HG03439 (cell line): ENCODE measurements at regions not wholly inside any gene's neighbourhood (a gene's known extent, or its start where the extent isn't known, plus 50 kb on each side); places are given as distances from the start of the nearest gene placed in this dataset.
"Not testable (repeated sequence)": the region's sequence is repeated elsewhere in the genome, so short reads cannot be mapped to it uniquely, and the experiment has no call there.

Experiments
- ATAC-seq: cut with Tn5 transposase; IDR thresholded peaks from one replicate; pipeline ENCODE4 v1.9.1; 2021; ENCODE audit warnings: mild to moderate bottlenecking, moderate library complexity; ENCODE audit not compliant: unreplicated experiment

- no peak for ATAC-seq
These were observed 197.1 kb upstream of the C2CD4B start for GRCh38 chr15:62362144-62362543.

- ATAC-seq: no peak
These were observed 197.5 kb upstream of the C2CD4B start for GRCh38 chr15:62362608-62363007.

DNA sequence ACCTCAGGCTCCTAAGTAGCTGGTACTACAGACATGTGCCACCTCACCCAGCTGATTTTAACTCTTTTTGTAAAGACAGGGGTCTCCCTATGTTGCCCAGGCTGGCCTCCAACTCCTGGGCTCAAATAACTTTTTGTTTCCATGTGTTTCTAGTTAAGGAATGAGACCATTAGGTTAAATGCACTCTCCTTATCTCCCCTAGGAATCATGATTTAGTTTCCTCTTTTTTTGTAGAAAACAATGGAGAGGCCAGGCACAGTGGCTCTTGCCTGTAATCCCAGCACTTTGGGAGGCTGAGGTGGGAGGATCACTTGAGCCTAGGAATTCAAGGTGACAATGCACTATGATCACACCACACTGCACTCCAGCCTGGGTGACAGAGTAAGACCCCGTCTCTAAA, 198.8 kb upstream of the C2CD4B start:
- no peak for ATAC-seq

DNA sequence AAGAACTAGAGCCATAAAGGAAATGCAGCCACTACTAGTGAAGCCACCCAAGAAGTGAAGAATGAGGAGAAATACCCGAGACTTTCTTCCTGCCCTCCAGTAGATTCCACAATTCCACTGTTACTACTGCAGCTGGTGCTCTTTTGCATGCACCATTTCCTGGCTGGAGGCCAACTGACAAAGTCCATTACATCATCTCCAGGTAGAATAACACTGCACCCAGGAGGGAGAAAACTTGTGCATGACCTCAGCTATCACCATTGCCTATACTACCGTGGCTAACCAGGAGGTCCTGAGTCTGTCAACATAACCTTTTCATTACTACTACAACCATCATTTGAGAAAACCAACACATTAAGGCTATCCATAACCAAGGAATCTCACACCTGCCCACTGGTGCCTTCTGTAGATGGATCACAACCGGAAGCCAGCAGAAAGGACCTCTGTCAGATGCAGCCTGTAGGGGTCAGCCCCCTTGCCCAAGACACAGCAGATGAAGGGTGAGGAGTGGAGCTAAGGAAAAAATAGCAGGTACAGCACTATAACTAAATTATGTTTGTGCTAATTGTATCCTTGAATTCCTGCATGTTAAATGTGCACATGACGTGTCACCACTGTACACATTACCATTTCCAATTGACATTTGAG, 200.8 kb upstream of the C2CD4B start:
- ATAC-seq: no peak

- no peak for ATAC-seq
These were observed 204.4 kb upstream of the C2CD4B start for GRCh38 chr15:62369454-62369853.

DNA sequence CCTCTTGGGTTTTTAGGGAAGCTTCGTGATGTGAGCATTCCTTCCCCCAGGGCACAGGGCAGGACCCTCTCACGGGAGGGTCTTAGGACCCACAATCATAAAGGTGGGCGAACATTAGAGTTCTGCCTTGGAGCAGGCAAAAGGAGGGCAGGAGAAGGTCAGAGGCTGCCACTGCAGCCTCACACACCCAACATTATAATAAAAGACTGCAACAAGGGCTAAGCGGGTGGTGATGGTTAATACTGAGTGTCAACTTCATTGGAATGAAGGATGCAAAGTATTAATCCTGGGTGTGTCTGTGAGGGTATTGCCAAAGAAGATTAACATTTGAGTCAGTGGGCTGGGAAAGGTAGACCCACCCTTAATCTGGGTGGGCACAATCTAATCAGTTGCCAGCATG, 206.6 kb upstream of the C2CD4B start:
- ATAC-seq: not testable (repeated sequence)

- no peak for ATAC-seq
These were observed 212.8 kb upstream of the C2CD4B start for GRCh38 chr15:62377736-62378480.

GRCh38 chr15:62378772-62379498, 213.8 kb upstream of the C2CD4B start:
- ATAC-seq: no peak

GRCh38 chr15:62380011-62380410, 214.9 kb upstream of the C2CD4B start:
- ATAC-seq: no peak

DNA sequence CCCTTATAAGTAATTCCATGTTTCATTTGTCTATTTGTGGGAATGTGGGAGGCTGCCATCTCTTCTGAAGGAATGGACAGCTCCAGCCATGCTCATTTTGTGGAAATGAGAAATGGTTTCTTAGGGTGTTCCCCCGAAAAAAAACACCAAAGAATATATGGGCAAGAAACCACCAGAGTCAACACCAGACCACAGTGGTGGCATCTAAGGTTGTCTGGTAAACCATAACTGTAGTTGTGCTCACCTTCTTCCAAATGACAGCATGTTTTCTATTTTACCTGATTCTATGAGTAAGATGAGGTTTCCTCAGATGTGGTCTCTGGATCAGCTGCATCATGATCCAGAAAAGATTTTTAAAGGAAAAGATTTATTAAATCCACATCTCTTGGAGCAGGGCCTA, 217.0 kb upstream of the C2CD4B start:
- ATAC-seq: no peak

GRCh38 chr15:62389885-62390790, 225.1 kb upstream of the C2CD4B start, which contains the start of gene TLN2:
Gene TLN2 (plus strand): TSS chr15:62390550.
- peak; percentile 88 for ATAC-seq

DNA sequence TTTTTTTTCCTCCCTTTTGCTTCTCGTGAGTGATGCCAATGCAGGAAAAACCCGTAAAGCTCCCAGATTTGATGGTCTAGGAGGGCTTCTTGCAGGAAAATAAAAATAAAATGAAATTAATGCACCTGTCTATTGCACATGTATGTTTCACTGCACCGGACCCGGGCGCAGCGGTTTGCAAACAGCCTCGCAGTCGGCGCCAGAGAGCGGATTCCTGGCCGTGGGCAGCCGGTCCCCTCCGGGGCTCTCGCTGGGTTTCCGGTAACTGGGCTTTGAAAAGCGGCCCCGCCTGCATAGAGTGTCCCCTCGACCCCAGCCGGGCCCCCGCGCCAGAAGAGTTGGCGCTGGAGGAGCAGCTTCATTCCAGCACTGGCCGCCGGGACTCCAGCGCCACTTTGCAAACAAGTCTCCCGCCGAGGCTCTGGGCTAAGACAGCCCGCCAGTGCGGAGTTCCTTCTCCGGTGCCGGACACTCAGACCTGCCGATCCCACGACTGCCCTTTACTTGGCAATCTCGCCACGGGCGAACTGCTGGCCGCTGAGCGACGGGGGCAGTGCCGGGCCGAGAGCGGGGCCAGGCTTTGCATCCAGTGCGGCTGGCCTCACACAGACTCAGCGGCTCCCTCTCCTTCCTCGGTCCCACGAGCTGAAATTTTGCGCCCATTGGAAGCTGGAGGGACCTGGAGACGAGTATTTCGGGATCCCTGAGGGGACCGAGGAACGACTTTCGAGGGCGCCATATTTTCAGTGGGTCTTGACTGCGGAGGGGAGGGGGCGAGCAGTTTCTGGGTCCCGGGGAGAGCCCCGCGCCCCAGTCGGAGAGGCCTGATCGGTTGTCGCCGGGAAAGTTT, 225.9 kb upstream of the C2CD4B start:
- no peak for ATAC-seq

- ATAC-seq: no peak
These were observed 226.7 kb upstream of the C2CD4B start for GRCh38 chr15:62391641-62392262.

- no peak for ATAC-seq
These were observed 227.3 kb upstream of the C2CD4B start for GRCh38 chr15:62392376-62392775.

DNA sequence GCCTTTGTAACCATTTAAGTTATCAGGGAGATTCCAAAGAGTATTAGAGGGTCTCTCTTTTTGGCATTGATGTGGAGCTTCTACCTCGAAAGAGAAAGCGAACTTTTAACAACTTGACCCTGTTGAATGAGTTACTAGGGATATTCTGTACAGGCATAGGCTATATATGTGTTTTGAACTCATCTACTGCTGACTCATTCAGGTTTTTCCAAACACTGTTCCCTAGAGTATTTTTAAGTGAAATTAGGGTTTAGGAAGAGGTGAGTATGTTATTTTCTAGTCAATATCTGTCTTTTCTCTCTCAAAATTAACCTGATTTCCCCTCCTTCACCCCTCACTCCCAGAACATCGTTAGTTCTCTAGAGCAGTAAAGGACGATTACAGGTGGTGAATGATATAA, 228.1 kb upstream of the C2CD4B start:
- ATAC-seq: no peak

DNA sequence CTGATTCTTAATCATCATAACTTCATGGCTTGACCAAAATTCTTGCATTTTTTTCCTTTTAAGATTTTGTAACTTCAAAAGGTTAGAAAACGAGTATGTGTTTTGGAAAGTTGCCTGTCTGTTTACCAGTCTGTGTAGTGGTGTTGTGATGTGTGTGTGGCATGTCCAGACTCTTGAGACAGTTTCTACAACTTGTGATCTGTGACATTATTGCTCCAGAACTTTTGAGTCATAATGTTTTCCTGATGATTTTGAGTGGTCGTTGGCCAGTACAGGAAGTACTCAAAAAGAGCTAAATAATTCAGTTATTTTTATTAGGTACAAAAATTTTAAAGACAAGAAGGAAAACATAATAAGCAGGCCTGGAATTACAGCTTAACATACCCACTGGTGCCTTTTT, 229.0 kb upstream of the C2CD4B start:
- no peak for ATAC-seq

- ATAC-seq: no peak
These were observed 235.7 kb upstream of the C2CD4B start for GRCh38 chr15:62400778-62401177.

- ATAC-seq: no peak
These were observed 237.6 kb upstream of the C2CD4B start for GRCh38 chr15:62402687-62403086.

DNA sequence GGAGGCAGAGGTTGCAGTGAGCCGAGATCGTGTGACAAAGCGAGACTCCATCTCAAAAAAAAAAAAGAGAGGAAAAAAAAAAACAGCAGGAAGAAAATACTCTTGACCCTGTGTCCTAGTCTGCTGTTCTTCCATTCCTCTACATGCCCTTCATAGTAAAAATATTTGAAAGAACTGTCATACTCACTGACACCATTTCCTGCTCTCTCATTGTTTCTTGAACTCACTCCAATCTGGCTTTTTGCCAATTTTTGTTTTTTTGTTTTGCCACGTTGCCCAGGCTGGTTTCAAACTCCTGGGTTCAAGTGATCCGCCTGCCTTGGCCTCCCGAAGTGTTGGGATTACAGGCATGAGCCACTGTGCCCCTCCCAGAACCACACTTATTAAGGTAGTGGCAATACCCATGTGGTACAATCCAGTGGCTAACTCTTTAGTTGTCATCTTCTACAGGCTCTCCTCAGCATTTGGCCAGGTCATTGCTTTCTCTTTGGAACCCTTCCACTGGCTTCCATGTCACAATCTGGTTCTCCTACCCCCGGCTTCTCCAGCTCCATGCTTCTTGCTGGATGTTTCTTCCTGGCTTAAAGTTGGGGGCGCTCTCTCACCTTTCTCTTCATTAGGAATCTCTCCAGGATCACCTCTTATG, 238.2 kb upstream of the C2CD4B start:
- ATAC-seq: no peak
